HUDEP-2 (cell line): ENCODE measurements at regions not wholly inside any gene's neighbourhood (a gene's known extent, or its start where the extent isn't known, plus 50 kb on each side); places are given as distances from the start of the nearest gene placed in this dataset.

Experiments
- DNase-seq, 76 experiments: peaks; one replicate each; lab custom pipeline; 2025; ENCODE audit not compliant: unreplicated experiment in 76 of 76; lab: John Stamatoyannopoulos, UW

DNA sequence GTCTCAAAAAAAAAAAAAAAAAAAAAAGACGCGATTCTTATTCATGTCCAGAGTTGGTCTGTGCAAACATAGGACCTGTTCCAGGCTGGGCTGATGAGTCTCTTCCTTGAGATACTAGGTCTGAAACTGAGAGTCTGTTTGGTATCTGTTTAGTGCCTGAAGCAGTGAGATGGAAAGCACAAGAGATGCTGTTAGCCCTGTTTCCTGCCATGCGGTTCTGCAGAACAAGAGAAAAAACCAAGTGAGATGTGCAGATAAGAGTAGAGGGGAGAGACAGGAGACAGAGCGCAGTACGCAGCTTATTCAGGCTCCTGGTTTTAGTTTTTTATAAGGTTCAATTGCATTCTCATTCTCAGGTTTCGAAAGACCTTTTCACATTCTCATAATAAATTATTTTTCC is 85.8 kb upstream of the PRKCQ start:
- DNase-seq = no peak

GRCh38 chr10:6660460-6660859 is 80.4 kb upstream of the PRKCQ start:
- no peak for DNase-seq

GRCh38 chr10:6659451-6659850 is 79.4 kb upstream of the PRKCQ start:
- DNase-seq = no peak

DNA sequence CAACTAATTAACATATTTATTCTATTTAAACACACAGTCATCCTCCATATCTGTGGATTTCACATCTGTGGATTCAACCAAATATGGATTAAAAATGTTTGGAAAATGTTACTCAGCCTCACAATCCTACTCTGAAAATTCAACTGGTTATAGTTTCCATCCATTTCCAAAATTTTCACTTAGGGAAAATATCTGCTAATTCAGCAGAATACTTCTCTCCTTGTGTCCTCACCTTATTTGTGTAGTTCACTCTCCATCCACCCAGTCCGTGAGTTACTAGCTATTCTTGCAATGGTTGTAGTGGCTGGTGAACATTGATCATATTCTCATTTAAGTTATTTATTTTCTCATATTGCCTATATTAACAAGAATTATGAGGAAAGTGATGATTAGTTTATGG is 77.6 kb upstream of the PRKCQ start:
- no peak for DNase-seq

DNA sequence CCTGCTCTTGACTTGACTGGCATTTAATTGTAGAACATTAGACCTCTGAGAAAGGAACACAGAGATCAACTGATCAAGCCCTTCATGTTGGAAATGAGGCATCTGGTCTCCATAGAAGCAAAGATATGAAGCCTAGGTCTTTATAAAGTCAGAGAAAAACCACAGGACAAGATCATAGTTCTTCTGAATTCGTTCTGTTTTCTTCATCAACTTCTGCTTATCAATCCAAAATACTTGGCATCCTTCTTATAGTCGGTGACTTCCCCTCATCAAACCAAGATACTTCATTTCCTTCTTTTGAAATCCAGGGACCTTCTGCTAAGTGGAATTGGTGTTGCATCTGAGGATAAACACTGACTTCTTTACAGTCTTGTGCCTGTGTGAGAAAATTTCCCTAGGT is 77.1 kb upstream of the PRKCQ start:
- no peak for DNase-seq

GRCh38 chr10:6654571-6654970 is 74.5 kb upstream of the PRKCQ start:
- no peak for DNase-seq

DNA sequence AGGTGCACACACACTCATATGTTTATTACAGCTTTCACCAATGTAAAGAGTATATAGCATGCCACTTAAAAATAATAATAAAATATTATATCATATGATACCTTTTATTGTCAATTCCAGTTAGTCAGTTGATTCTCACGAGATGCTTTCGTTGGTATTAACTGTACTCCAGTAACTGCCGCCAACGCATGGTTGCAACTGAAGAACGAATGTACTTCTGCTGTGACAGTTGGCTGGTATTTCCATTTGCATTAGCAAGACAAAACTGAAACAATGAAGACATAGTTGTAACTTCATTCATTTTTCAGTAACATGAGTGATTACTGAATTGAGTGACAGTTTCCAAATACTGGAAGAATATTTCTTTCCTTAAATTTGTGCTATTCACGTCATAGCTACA is 70.5 kb upstream of the PRKCQ start:
- no peak for DNase-seq

DNA sequence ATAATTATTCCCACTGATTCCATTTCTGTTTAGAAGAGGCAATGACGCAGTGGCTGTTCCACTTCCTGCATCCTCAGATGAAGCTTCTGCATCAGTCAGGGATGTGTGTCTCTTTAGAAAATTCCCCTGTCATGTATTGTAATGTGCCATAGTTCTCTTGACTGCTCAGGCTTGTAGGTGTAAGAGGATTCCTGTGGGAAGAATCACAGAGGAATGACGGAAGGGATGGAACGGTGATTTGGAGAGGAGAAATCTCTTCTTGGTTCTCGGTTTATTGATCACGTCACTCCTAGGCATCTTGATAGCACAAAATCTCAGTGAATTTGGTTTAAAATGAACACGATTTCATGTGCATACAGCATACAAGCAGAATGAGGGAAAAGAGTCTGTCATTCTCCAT is 69.8 kb upstream of the PRKCQ start:
- no peak for DNase-seq

- DNase-seq = peak in 4 of 76 experiments; percentile 1 to 15 (median 12)
These were observed 69.0 kb upstream of the PRKCQ start for GRCh38 chr10:6648894-6649720.

- DNase-seq = peak in 18 of 76 experiments; percentile 1 to 32 (median 12)
These were observed 67.9 kb upstream of the PRKCQ start for GRCh38 chr10:6647811-6648526.

DNA sequence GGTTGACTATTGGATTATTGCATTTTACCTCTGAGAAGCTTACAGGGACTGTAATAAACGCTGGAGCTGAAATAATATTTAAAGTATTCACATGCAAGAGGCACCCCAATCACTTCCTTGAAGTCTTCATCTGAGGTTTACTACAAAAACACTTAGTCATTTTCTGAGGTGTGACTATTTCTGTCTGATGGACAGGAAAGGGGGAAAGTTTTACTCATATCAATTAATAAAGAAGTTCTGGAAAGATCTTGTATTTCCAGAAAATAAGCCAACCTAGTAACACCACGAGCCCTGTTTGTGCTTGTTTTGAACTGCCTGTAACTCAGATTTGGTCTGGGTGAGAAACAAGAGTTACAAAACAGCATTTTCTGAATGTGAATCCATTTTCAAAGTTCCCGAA is 63.9 kb upstream of the PRKCQ start:
- no peak for DNase-seq

- no peak for DNase-seq
These were observed 62.8 kb upstream of the PRKCQ start for GRCh38 chr10:6642876-6643275.

DNA sequence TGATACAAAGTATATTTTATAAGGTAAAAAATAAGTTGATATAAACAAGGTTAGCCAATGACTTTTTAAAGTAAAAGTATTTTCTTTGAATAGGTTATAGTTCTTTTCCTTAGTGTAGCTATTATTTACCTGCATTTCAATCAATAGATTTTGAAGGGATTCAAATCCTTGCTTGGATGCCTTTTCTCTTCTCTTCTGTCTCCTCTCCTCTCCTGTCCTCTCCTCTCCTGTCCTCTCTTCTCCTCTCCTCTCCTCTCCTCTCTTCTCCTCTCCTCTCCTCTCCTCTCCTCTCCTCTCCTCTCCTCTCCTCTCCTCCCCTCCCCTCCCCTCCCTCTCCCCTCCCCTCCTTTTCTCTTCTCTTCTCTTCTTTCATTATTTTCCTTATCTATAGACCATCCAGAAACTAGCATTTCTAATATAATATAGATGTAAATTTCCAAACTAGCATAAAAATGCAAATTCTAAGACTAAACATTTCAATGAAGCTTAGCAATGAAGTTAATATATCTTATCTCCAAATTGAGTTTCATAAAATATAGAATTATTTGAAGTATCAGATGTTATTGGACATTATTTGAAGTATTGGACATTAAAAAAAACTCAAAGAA is 60.5 kb upstream of the PRKCQ start:
- DNase-seq = no peak

DNA sequence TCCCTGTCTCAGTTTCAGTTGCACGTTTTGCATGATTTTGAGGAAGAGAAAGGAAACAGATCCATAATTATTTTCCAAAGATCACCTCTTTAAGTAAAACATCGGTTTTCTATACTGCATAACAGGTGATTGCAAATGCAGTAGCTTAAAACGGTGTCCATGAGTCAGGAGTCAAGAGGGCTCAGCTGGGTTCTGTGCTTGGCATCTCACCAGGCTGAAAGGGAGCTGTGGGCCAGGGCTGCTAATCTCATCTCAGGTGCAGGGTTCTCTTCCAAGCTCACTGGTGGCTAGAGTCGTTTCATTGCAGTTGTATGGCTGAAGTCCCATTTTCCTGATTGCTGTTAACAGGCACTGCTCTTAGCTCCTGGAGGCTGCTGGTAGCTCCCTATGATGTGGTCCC is 57.0 kb upstream of the PRKCQ start:
- DNase-seq = no peak

- no peak for DNase-seq
These were observed 55.7 kb upstream of the PRKCQ start for GRCh38 chr10:6635784-6636183.
